BE2C (cell line): ENCODE measurements at regions not wholly inside any gene's neighbourhood (a gene's known extent, or its start where the extent isn't known, plus 50 kb on each side); places are given as distances from the start of the nearest gene placed in this dataset.

ENCODE experiments used
- DNase-seq: peaks from one replicate; pipeline ENCODE4 v3.0.0-alpha.2; 2020
- H3K27me3 ChIP-seq: fragments of 250-450 bp; sonication (Bioruptor Pico); 2 replicates; pipeline ENCODE4 v1.5.1; 2020; ENCODE audit warnings: mild to moderate bottlenecking
- H3K36me3 ChIP-seq: fragments of 250-450 bp; sonication (Bioruptor Pico); 2 replicates; pipeline ENCODE4 v1.5.1; 2020; ENCODE audit warnings: mild to moderate bottlenecking
- H3K4me1 ChIP-seq: fragments of 250-450 bp; sonication (Bioruptor Pico); 2 replicates; pipeline ENCODE4 v1.5.1; 2020
- H3K4me3 ChIP-seq: 2 replicates; pipeline ENCODE4 v1.5.1; 2011; ENCODE audit warnings: low read depth, low read length
- H3K9me3 ChIP-seq: fragments of 250-450 bp; sonication (Bioruptor Pico); 2 replicates; pipeline ENCODE4 v1.5.1; 2020
- TF ChIP-seq, protein P1 (sequence below): IDR thresholded peaks from 2 replicates; pipeline ENCODE4 v1.5.1; 2012; ENCODE audit warnings: mild to moderate bottlenecking, low read depth, low read length

- TF ChIP-seq, protein P1, sequence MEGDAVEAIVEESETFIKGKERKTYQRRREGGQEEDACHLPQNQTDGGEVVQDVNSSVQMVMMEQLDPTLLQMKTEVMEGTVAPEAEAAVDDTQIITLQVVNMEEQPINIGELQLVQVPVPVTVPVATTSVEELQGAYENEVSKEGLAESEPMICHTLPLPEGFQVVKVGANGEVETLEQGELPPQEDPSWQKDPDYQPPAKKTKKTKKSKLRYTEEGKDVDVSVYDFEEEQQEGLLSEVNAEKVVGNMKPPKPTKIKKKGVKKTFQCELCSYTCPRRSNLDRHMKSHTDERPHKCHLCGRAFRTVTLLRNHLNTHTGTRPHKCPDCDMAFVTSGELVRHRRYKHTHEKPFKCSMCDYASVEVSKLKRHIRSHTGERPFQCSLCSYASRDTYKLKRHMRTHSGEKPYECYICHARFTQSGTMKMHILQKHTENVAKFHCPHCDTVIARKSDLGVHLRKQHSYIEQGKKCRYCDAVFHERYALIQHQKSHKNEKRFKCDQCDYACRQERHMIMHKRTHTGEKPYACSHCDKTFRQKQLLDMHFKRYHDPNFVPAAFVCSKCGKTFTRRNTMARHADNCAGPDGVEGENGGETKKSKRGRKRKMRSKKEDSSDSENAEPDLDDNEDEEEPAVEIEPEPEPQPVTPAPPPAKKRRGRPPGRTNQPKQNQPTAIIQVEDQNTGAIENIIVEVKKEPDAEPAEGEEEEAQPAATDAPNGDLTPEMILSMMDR = no peak
- Histone ChIP-seq H3K4me1 (no peaks in the 10 kb centered on the region), H3K9me3 (no peaks in the 10 kb centered on the region), H3K4me3 (no peak overlapping the region), H3K36me3 (no peaks in the 10 kb centered on the region), H3K27me3 (peaks cover 7% of the 10 kb centered on the region; the same call in 1 of the 2 replicates)
- no peak for DNase-seq
Measured at GRCh38 chr5:159765760-159766517, 150.3 kb upstream of the ADRA1B start.

DNA sequence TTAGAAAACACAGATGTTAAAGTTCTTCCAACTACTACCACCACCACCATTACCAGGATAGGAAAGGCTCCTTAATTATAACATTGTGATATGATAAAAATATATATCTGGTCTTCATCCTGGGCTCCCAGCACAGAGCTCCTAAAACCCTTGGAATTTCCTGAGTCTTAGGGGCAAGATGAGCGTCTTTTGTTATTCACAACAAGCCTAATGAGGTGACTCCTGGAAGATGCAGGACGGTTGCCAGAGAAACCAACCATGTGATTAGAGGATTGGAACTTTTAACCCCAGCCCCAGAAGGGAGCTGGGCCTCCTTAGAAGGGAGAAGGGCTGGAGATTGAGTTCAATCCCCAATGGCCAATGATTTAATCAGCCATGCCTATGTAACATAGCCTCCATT lies 148.0 kb upstream of the ADRA1B start:
- H3K36me3 ChIP-seq = no peaks in the 10 kb centered on the region
- no peaks in the 10 kb centered on the region for H3K4me1 ChIP-seq
- no peaks in the 10 kb centered on the region for H3K9me3 ChIP-seq
- TF ChIP-seq, protein P1 = no peak
- no peak for DNase-seq
- H3K4me3 ChIP-seq = no peak overlapping the region
- peaks cover 10% of the 10 kb centered on the region for H3K27me3 ChIP-seq

GRCh38 chr5:159772698-159773061 lies 143.6 kb upstream of the ADRA1B start:
- no peaks in the 10 kb centered on the region for H3K4me1 ChIP-seq

DNA sequence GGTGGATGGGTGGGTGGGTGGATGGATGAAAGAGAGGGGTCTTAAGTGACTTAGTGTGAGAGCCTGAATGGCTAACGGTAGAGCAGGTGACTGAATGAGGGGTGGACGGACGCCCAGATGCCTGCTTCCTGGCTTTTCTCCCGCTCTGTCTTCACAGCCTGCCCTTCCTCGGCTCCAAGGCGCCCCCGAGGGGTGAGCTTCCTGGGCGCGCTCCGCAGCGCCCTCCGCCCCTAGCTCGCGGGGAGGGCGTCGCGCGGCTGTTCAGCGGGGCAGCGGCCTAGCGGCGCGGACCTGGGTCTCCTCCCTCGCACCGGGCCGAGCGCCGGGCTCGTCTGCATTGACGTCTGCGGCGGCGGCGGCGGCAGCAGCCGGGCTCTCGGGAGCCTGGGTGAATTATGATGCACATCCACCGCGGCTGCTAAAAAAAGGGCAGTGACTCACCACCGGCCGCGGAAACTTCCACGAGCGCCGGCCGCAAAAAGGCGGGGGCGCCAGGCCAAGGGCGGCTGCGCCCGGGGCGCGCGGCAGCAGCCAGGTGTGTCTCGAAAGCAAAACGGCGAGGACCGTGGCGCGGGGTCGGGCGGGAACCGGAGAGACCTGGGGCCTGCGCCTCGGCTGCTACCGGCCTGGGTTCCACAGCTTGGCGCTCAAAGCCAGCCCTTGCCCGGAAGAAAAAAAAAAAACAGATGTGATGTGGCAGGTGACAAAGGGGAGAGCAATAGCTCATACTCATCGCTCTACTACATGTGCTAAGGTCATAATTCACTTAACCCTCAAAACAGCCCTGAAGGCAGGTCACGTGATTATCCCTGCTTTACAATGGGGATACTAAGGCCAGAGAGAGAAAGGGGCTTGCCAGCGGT lies 143.0 kb upstream of the ADRA1B start:
- TF ChIP-seq, protein P1 = peak; percentile 14; the same call in 1 of the 2 replicates
- peak; percentile 55 for DNase-seq

More at GRCh38 chr5:159772698-159773061, 143.6 kb upstream of the ADRA1B start:
- TF ChIP-seq, protein P1 = no peak
- Histone ChIP-seq H3K4me3 (peak overlapping the region; percentile 42; the same call in 1 of the 2 replicates), H3K27me3 (peaks cover 31% of the 10 kb centered on the region), H3K36me3 (no peaks in the 10 kb centered on the region), H3K9me3 (no peaks in the 10 kb centered on the region)
- no peak for DNase-seq

GRCh38 chr5:159774476-159775031 lies 141.7 kb upstream of the ADRA1B start:
- Histone ChIP-seq H3K9me3 (no peaks in the 10 kb centered on the region), H3K4me1 (no peaks in the 10 kb centered on the region), H3K27me3 (peaks cover 31% of the 10 kb centered on the region), H3K4me3 (no peak overlapping the region), H3K36me3 (no peaks in the 10 kb centered on the region)
- DNase-seq = no peak
- TF ChIP-seq, protein P1 = no peak

More for the DNA sequence above, 143.0 kb upstream of the ADRA1B start:
- Histone ChIP-seq H3K36me3 (no peaks in the 10 kb centered on the region), H3K4me1 (no peaks in the 10 kb centered on the region), H3K4me3 (peak overlapping the region; percentile 42), H3K9me3 (no peaks in the 10 kb centered on the region), H3K27me3 (peaks cover 31% of the 10 kb centered on the region)
